Fibroblast of pulmonary artery (primary cell): ENCODE measurements at regions not wholly inside any gene's neighbourhood (a gene's known extent, or its start where the extent isn't known, plus 50 kb on each side); places are given as distances from the start of the nearest gene placed in this dataset.
"Not testable (repeated sequence)": the region's sequence is repeated elsewhere in the genome, so short reads cannot be mapped to it uniquely, and the experiment has no call there.

Experiments used
- DNase-seq: peaks from one replicate; pipeline ENCODE4 v3.0.0-alpha.2; 2010; ENCODE audit warnings: low read depth
- H3K4me3 ChIP-seq: replicated peaks from 2 replicates; pipeline ENCODE4 v1.5.1; 2011; ENCODE audit warnings: low read depth, mild to moderate bottlenecking, control low read depth, low read length, moderate library complexity
- CTCF ChIP-seq: IDR thresholded peaks from 2 replicates; pipeline ENCODE4 v1.5.1; 2011; ENCODE audit warnings: mild to moderate bottlenecking, control low read depth, low read length, inconsistent platforms; ENCODE audit errors: missing control alignments

DNA sequence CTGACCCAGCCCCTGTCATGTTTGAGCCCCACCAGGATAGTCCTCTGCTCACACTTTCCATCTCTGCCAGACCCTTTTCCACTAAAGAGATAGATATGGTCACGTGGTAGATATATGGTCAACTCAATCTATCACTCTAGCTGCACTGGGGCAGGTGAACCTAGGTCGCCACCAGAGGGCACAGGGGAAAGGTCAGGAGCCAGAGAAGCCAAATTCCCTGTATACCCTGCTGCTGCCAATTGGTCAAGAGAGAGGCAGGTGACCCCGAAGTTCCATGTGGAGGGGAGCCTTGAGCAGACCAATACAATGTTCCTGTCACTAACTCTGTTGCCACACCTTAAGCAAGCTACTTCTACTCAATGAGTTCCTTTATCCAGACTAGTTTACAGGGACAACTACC, 101.1 kb upstream of the GALNT18 start:
- DNase-seq, result no peak
- TF ChIP-seq CTCF, result no peak
- H3K4me3 ChIP-seq, result no peak overlapping the region

GRCh38 chr11:11722246-11722645, 100.4 kb upstream of the GALNT18 start:
- DNase-seq, result no peak
- H3K4me3 ChIP-seq, result no peak overlapping the region
- TF ChIP-seq CTCF, result no peak

- H3K4me3 ChIP-seq, result no peak overlapping the region
- DNase-seq, result no peak
- no peak for TF ChIP-seq CTCF
These were observed 96.7 kb upstream of the GALNT18 start for GRCh38 chr11:11718511-11718910.

GRCh38 chr11:11717064-11717725, 95.4 kb upstream of the GALNT18 start:
- no peak for DNase-seq
- H3K4me3 ChIP-seq, result no peak overlapping the region
- TF ChIP-seq CTCF, result no peak

GRCh38 chr11:11715075-11715474, 93.3 kb upstream of the GALNT18 start:
- not testable (repeated sequence) for H3K4me3 ChIP-seq, DNase-seq

GRCh38 chr11:11710556-11710955, 88.8 kb upstream of the GALNT18 start:
- H3K4me3 ChIP-seq, result no peak overlapping the region
- no peak for DNase-seq
- no peak for TF ChIP-seq CTCF

DNA sequence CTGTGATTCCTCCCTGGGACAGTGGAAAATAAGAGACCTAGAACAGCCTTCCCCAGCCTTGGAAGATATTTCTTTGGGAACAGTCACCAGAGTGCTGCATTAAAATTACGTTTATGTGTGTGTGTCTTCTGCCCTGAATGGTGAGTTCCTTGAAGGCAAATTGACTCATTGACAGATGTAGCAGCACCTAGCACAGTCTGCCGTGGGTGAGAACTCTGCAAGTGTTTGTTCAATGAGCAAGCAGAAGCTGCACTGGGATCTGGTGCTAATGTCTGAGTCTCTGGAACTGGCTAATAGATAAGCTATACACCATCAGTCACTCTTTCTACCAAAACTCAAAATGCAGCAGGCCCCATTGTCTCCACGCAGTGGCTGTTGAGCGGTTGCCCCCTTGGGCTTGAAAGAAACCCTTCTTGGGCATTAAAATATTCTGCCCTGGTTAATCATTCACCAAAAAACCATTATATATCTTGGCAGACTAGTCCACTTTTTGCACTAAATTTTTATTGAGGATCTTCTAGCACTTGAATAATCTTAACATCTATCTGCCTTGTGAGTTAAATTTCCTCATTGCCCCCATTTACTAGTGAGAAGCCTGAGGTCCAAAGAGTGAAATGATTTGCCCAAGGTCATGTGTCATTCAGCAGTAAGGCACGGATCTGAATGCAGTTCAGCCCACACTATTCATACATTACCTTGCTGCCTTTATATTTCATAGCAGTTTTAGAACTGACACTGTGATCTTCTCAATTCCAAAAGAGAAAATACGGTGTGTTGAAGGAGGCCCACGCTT, 87.8 kb upstream of the GALNT18 start:
- no peak overlapping the region for H3K4me3 ChIP-seq
- no peak for DNase-seq
- TF ChIP-seq CTCF, result no peak
